A549 (cell line): ENCODE measurements at regions not wholly inside any gene's neighbourhood (a gene's known extent, or its start where the extent isn't known, plus 50 kb on each side); places are given as distances from the start of the nearest gene placed in this dataset.

Experiments
- ATAC-seq, 2 experiments: fragments of 200-7000 bp in 1 of 2; fragments of >200 bp in 1 of 2; cut with Nextera tagmentation in 1 of 2; cut with Tn5 transposase in 1 of 2; 3 replicates each; pipeline versions ENCODE4 v1.8.0 to v1.9.1; 2018 to 2020; ENCODE audit warnings: mild to moderate bottlenecking in 1 of 2, moderate library complexity in 1 of 2
- CTCF ChIA-PET: fragments of 300-600 bp; sonication (Branson Sonifier 250); formaldehyde crosslinking; extraction: SDS; loops from one replicate; lab custom pipeline; 2021; ENCODE audit warnings: antibody characterized with exemption, inconsistent platforms; lab: Yijun Ruan, JAX
- POLR2A ChIA-PET: fragments of 350-600 bp; formaldehyde crosslinking; extraction: SDS; loops from one replicate; lab custom pipeline; 2021; ENCODE audit warnings: antibody characterized with exemption, inconsistent platforms; lab: Yijun Ruan, JAX
- DNase-seq, 2 experiments: peaks; one replicate each; pipeline versions ENCODE4 v3.0.0 to v3.0.0-alpha.2; 2011 to 2016; ENCODE audit warnings: low read depth in 1 of 2, low spot score in 1 of 2
- FAIRE-seq: peaks from 2 replicates; lab custom pipeline; 2011; peaks lifted over from hg19 to GRCh38; lab: Jason Lieb, UNC
- H3K27ac ChIP-seq, 2 experiments: fragments of >200 bp; sonication (Bioruptor Twin); formaldehyde crosslinking; 3 replicates each; pipeline ENCODE4 v1.5.1; 2016 to 2017
- H3K4me1 ChIP-seq: fragments of >200 bp; sonication (Bioruptor Twin); formaldehyde crosslinking; 3 replicates; pipeline ENCODE4 v1.6.1; 2016
- H3K4me2 ChIP-seq: fragments of >200 bp; sonication (Bioruptor Twin); formaldehyde crosslinking; 3 replicates; pipeline ENCODE4 v1.6.1; 2016
- H3K4me3 ChIP-seq: fragments of >200 bp; sonication (Bioruptor Twin); formaldehyde crosslinking; 3 replicates; pipeline ENCODE4 v1.5.1; 2016
- H3K9me3 ChIP-seq: fragments of >200 bp; sonication (Bioruptor Twin); formaldehyde crosslinking; 3 replicates; pipeline ENCODE4 v1.6.1; 2016
- BHLHE40 ChIP-seq: IDR thresholded peaks from 2 replicates; pipeline ENCODE4 v1.6.1; 2012; ENCODE audit warnings: low read depth, low read length, inconsistent platforms
- CBX2 ChIP-seq: fragments of 200-600 bp; sonication (generic); IDR thresholded peaks from 2 replicates; pipeline ENCODE4 v1.6.1; 2016; ENCODE audit warnings: low read depth, mild to moderate bottlenecking, borderline replicate concordance
- CEBPB ChIP-seq, 2 experiments: fragments of >200 bp in 1 of 2; sonication (Bioruptor Twin) in 1 of 2; formaldehyde crosslinking in 1 of 2; IDR thresholded peaks; 2 replicates each; pipeline ENCODE4 v1.6.1; 2012 to 2016
- EHMT2 ChIP-seq: fragments of 200-600 bp; sonication (generic); IDR thresholded peaks from 2 replicates; pipeline ENCODE4 v1.6.1; 2016; ENCODE audit warnings: antibody characterized with exemption, low read depth, mild to moderate bottlenecking, moderate library complexity
- EP300 ChIP-seq, 2 experiments: fragments of >200 bp; sonication (Bioruptor Twin); formaldehyde crosslinking; IDR thresholded peaks; 2 replicates in 1 of 2; 3 replicates in 1 of 2; pipeline ENCODE4 v1.6.1; 2016 to 2017
- ESRRA ChIP-seq: fragments of 150-350 bp; IDR thresholded peaks from 2 replicates; pipeline ENCODE4 v1.6.1; 2014; ENCODE audit warnings: mild to moderate bottlenecking, low read length, borderline replicate concordance
- FOSB ChIP-seq: fragments of 250-450 bp; sonication (Bioruptor Pico); IDR thresholded peaks from 2 replicates; pipeline ENCODE4 v1.5.0; 2020; ENCODE audit warnings: mild to moderate bottlenecking, moderate library complexity
- GATA3 ChIP-seq: IDR thresholded peaks from 2 replicates; pipeline ENCODE4 v1.6.1; 2012; ENCODE audit warnings: borderline replicate concordance
- HDAC2 ChIP-seq: fragments of 200-600 bp; sonication (generic); IDR thresholded peaks from 2 replicates; pipeline ENCODE4 v1.6.1; 2016
- HES2 ChIP-seq: fragments of >200 bp; sonication (Bioruptor Twin); formaldehyde crosslinking; IDR thresholded peaks from 2 replicates; pipeline ENCODE4 v1.6.1; 2016
- HOXA7 ChIP-seq: fragments of 250-450 bp; sonication (Bioruptor Pico); IDR thresholded peaks from 2 replicates; pipeline ENCODE4 v1.5.0; 2020; ENCODE audit warnings: mild to moderate bottlenecking, moderate library complexity
- HOXB13 ChIP-seq: fragments of 250-450 bp; sonication (Bioruptor Pico); IDR thresholded peaks from 2 replicates; pipeline ENCODE4 v1.5.0; 2020; ENCODE audit warnings: low read depth, mild to moderate bottlenecking, moderate library complexity
- HOXB5 ChIP-seq: fragments of 250-450 bp; sonication (Bioruptor Pico); IDR thresholded peaks from 2 replicates; pipeline ENCODE4 v1.5.0; 2020; ENCODE audit warnings: mild to moderate bottlenecking, moderate library complexity
- JUNB ChIP-seq: fragments of >200 bp; sonication (Bioruptor Twin); formaldehyde crosslinking; IDR thresholded peaks from 2 replicates; pipeline ENCODE4 v1.6.1; 2016
- KDM1A ChIP-seq: fragments of 200-600 bp; sonication (generic); IDR thresholded peaks from 2 replicates; pipeline ENCODE4 v1.6.1; 2016; ENCODE audit warnings: low read depth, mild to moderate bottlenecking
- MAFK ChIP-seq: fragments of 450-650 bp; IDR thresholded peaks from 2 replicates; pipeline ENCODE4 v1.6.1; 2014; ENCODE audit not compliant: partially characterized antibody
- POLR2A ChIP-seq: IDR thresholded peaks from 2 replicates; pipeline ENCODE4 v1.6.1; 2012; ENCODE audit warnings: mild to moderate bottlenecking, low read length
- RARB ChIP-seq: fragments of 250-450 bp; sonication (Bioruptor Pico); IDR thresholded peaks from 2 replicates; pipeline ENCODE4 v1.8.0; 2021; ENCODE audit warnings: mild to moderate bottlenecking, moderate library complexity
- RCOR1 ChIP-seq: fragments of 150-350 bp; IDR thresholded peaks from 2 replicates; pipeline ENCODE4 v1.6.1; 2014; ENCODE audit warnings: antibody characterized with exemption, low read length, low read depth
- REST ChIP-seq: fragments of 200-600 bp; sonication (generic); IDR thresholded peaks from 2 replicates; pipeline ENCODE4 v1.6.1; 2016; ENCODE audit warnings: antibody characterized with exemption, mild to moderate bottlenecking, moderate library complexity
- RFX5 ChIP-seq: fragments of 450-650 bp; IDR thresholded peaks from 2 replicates; pipeline ENCODE4 v1.7.1; 2014; ENCODE audit warnings: antibody characterized with exemption, mild to moderate bottlenecking, moderate library complexity
- RNF2 ChIP-seq: fragments of 200-600 bp; sonication (generic); IDR thresholded peaks from 2 replicates; pipeline ENCODE4 v1.6.1; 2016; ENCODE audit warnings: low read depth, mild to moderate bottlenecking, antibody characterized with exemption, moderate library complexity, borderline replicate concordance
- SMC3 ChIP-seq: fragments of >200 bp; sonication (Bioruptor Twin); formaldehyde crosslinking; IDR thresholded peaks from 3 replicates; pipeline ENCODE4 v1.6.1; 2018; ENCODE audit warnings: inconsistent platforms
- SREBF2 ChIP-seq: fragments of 450-650 bp; IDR thresholded peaks from 2 replicates; pipeline ENCODE4 v1.6.1; 2014; ENCODE audit warnings: mild to moderate bottlenecking, moderate library complexity
- TFCP2L1 ChIP-seq: fragments of 250-450 bp; sonication (Bioruptor Pico); IDR thresholded peaks from 2 replicates; pipeline ENCODE4 v1.5.0; 2021; ENCODE audit warnings: mild to moderate bottlenecking
- ZC3H11A ChIP-seq: fragments of 450-650 bp; IDR thresholded peaks from 2 replicates; pipeline ENCODE4 v1.6.1; 2014; ENCODE audit warnings: antibody characterized with exemption, mild to moderate bottlenecking
- ZNF302 ChIP-seq: fragments of 250-450 bp; sonication (Bioruptor Pico); IDR thresholded peaks from 2 replicates; pipeline ENCODE4 v1.9.0; 2021; ENCODE audit warnings: inconsistent platforms, mild to moderate bottlenecking, moderate library complexity
- ZSCAN20 ChIP-seq: fragments of 250-450 bp; sonication (Bioruptor Pico); IDR thresholded peaks from 2 replicates; pipeline ENCODE4 v1.8.0; 2022; ENCODE audit warnings: mild to moderate bottlenecking, moderate library complexity
- WGBS: methylation state at CpG from one replicate; pipeline ENCODE4 v1.1.6; 2017; ENCODE audit errors: missing lambda C conversion rate; 5-methylcytosine and 5-hydroxymethylcytosine counted together
- TF ChIP-seq, protein P1 (sequence below): fragments of 250-450 bp; sonication (Bioruptor Pico); IDR thresholded peaks from 2 replicates; pipeline ENCODE4 v1.5.0; 2020; ENCODE audit warnings: low read depth, mild to moderate bottlenecking, moderate library complexity
- TF ChIP-seq, protein P2 (sequence below): IDR thresholded peaks from 2 replicates; pipeline ENCODE4 v1.6.1; 2012
- TF ChIP-seq, protein P3 (sequence below): fragments of 450-650 bp; IDR thresholded peaks from 2 replicates; pipeline ENCODE4 v1.6.1; 2014; ENCODE audit warnings: antibody characterized with exemption

- Histone ChIP-seq H3K4me1 (no peaks in the 10 kb centered on the region), H3K9me3 (no peaks in the 10 kb centered on the region), H3K27ac (no peak overlapping the region), H3K4me2 (no peak overlapping the region), H3K4me3 (no peak overlapping the region)
- CTCF ChIA-PET: no interaction called here
- ATAC-seq: no peak
- FAIRE-seq: no peak
- 7% methylated on average over 3 of the region's 3 CpGs for WGBS
- no peak for TF ChIP-seq FOSB (CRISPR knock-in tag)
- no peak for TF ChIP-seq HDAC2
- no peak for TF ChIP-seq POLR2A
- TF ChIP-seq RARB (CRISPR knock-in tag): no peak
- TF ChIP-seq ZC3H11A: no peak
- TF ChIP-seq RNF2: no peak
- no peak for TF ChIP-seq BHLHE40
- no peak for TF ChIP-seq RFX5
- TF ChIP-seq ZSCAN20: no peak
- no peak for TF ChIP-seq HOXB5
- no peak for TF ChIP-seq JUNB
- no peak for TF ChIP-seq ESRRA
- TF ChIP-seq HOXB13 (CRISPR knock-in tag): no peak
- TF ChIP-seq MAFK: no peak
- TF ChIP-seq RCOR1: no peak
- no peak for TF ChIP-seq CEBPB (IDR thresholded peaks at IDR 0.05)
- no peak for TF ChIP-seq EP300 (IDR thresholded peaks at IDR 0.05)
- no peak for TF ChIP-seq GATA3
- DNase-seq: no peak
- POLR2A ChIA-PET: no interaction called here
These were observed 89.7 kb upstream of the PCDH7 start for GRCh38 chr4:30630431-30630830.

- DNase-seq (no peak), ATAC-seq (no peak)
- H3K4me1 ChIP-seq: no peaks in the 10 kb centered on the region
- 0% methylated on average over 1 of the region's 1 CpG for WGBS
- H3K9me3 ChIP-seq: no peaks in the 10 kb centered on the region
- no peak overlapping the region for H3K27ac ChIP-seq
- no peak overlapping the region for H3K4me2 ChIP-seq
- POLR2A ChIA-PET: no interaction called here
- no peak for TF ChIP-seq EHMT2
- no peak for TF ChIP-seq ZSCAN20
- TF ChIP-seq BHLHE40: no peak
- no peak for TF ChIP-seq HOXA7 (CRISPR knock-in tag)
- no peak for TF ChIP-seq MAFK
- no peak for TF ChIP-seq FOSB (CRISPR knock-in tag)
- TF ChIP-seq ZNF302: no peak
- no peak for TF ChIP-seq SREBF2
- TF ChIP-seq, protein P1, sequence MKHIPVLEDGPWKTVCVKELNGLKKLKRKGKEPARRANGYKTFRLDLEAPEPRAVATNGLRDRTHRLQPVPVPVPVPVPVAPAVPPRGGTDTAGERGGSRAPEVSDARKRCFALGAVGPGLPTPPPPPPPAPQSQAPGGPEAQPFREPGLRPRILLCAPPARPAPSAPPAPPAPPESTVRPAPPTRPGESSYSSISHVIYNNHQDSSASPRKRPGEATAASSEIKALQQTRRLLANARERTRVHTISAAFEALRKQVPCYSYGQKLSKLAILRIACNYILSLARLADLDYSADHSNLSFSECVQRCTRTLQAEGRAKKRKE: no peak
- TF ChIP-seq RNF2: no peak
- no peak for TF ChIP-seq CBX2
- TF ChIP-seq, protein P2, sequence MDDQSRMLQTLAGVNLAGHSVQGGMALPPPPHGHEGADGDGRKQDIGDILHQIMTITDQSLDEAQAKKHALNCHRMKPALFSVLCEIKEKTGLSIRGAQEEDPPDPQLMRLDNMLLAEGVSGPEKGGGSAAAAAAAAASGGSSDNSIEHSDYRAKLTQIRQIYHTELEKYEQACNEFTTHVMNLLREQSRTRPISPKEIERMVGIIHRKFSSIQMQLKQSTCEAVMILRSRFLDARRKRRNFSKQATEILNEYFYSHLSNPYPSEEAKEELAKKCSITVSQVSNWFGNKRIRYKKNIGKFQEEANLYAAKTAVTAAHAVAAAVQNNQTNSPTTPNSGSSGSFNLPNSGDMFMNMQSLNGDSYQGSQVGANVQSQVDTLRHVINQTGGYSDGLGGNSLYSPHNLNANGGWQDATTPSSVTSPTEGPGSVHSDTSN: no peak
- no peak for TF ChIP-seq POLR2A
- TF ChIP-seq CEBPB (IDR thresholded peaks at IDR 0.05): no peak
- TF ChIP-seq TFCP2L1 (CRISPR knock-in tag): no peak
- no peak for TF ChIP-seq REST
- TF ChIP-seq, protein P3, sequence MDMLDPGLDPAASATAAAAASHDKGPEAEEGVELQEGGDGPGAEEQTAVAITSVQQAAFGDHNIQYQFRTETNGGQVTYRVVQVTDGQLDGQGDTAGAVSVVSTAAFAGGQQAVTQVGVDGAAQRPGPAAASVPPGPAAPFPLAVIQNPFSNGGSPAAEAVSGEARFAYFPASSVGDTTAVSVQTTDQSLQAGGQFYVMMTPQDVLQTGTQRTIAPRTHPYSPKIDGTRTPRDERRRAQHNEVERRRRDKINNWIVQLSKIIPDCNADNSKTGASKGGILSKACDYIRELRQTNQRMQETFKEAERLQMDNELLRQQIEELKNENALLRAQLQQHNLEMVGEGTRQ: no peak
- TF ChIP-seq KDM1A: no peak
- no peak for TF ChIP-seq SMC3
- TF ChIP-seq HES2: no peak
- TF ChIP-seq, all 56 proteins: peak for 0
- FAIRE-seq: no peak
- H3K4me3 ChIP-seq: no peak overlapping the region
- CTCF ChIA-PET: no interaction called here
These were observed 87.4 kb upstream of the PCDH7 start for GRCh38 chr4:30632751-30633150.
